Forelimb muscle (tissue), 1 donor: ENCODE measurements at regions not wholly inside any gene's neighbourhood (a gene's known extent, or its start where the extent isn't known, plus 50 kb on each side); places are given as distances from the start of the nearest gene placed in this dataset.

ENCODE experiments used
- DNase-seq: peaks from one replicate; pipeline ENCODE4 v3.0.0-alpha.2; 2013; ENCODE audit warnings: low read depth

DNA sequence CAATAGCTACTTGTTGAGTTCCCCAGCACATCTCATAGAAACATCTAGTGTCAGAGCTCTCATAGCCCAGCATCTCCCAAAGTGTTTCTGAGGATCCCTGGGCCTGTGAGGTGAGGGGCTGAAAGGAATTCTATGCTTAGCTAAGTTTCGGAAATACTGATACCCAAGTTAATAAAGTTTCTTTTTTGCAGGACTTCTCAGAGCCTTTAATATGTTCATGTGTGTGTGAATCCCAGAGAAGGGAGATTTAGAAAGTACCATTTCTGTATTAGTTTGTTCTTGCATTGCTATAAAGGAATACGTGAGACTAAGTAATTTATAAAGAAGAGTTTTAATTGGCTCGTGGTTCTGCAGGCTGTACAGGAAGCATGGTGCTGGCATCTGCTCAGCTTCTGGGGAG lies 211.2 kb downstream of the TSN start:
- no peak for DNase-seq

DNA sequence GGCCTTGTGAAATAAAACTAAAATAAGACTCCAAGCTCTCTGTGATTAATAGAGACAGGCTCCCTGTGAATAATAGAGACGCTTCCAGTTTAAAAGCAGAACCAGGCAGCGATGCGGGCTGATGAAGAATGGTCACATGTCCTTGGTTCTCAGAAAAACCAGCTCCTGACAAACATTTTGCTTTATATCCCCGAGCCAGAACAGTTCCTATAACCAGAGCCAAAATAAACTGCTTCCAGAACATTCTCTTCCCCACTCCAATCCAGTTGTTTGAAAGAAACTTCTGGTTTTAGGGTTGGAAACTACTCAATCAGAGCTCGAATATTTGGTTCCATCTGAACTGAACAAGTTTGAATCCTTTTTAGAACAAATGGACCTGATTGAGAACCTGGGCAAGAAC lies 213.7 kb downstream of the TSN start:
- peak; percentile 38 for DNase-seq

DNA sequence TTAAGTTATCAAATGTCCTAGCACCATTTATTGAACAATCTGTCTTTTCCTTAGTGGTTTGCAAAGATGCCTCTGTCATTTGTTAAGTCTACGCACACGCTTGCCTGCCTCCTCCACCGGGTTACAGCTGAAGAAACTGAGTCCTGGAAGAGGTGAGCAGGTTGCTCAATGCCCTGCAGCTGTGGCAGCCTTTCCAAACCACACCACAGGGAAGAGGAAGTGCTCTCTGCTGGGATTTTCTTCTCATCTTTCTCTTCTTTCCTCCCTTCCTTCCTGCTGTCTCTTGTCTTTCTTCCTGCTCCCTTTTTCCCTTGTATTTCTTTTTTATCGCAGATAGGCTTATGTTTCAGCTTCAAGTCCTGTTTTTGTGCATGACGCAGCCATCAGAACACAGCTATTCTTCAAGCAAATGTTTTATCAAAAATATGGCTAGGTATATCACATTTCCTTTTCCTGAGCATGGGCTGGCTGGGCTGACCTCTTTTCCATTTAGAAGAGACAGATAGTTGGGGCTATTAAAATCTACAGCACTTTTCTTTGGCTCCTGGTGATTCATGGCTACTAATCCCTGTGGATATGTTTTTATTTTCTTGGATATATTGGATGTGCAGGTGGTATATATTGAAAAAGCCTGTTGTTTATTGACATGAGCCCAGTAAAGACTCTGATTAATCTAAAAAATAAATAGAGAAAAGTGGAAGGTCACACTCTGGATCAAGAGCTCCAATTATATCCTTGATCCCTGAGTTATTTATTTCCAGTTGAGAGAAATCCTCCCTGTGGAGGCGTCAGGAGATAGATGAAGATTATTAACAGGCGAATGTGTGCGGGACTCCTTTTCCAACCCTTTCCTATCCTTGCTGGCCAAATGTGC lies 214.6 kb downstream of the TSN start:
- DNase-seq = no peak

DNA sequence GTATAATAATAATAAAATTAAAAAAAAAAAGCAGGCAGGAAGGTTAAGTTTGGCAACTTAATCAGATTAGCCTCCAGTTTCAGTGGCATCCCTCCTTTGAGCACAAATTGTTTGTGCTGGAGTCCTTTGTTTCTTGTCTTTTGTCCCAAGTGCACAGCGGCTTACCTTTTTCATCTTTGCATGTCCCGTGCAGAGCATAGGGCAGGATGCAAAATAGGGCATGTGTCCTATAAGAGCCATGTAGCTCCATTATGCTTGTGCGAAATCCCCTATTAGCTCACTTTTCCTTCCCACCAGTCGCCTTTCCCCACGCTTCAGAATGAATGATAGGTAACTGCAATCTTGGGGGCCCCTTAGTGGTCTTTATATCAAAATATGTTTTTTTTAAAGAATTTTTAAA lies 216.8 kb downstream of the TSN start:
- DNase-seq = no peak

DNA sequence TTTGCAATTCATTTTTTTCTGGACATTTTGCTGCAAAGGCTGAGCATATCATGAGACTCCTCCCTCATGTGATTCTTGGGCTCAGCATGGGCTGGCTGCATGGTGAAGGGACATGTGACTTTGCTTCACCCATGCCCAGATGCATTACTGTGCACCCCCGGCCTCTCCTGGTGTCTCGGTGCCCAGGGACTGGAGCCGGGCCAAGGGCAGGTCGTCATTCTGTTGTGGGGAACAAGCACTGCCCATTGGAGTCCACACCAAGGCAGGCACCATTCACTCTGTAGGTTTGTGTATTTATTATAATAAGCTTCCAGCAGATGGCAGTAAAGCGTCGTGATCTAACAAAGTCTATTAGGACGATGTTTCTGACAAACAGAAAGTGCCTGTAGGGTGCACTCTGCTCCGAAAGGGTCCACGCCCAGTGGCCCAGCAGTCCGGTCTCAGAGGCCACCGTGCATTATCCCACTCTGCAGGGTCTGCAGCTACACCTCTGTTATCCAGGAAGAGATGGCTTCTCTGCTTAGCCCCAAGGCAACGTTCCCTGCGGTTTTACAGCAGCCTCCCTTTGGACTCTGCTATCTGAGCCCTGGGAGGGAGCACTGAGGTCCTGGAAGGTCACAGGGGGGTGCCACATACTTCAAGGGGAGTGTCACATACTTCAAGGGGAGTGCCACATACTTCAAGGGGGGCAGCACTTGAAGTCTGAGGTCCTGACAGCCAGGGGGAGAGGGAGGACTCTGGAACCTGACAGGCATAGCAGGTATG lies 219.6 kb downstream of the TSN start:
- peak; percentile 83 for DNase-seq

DNA sequence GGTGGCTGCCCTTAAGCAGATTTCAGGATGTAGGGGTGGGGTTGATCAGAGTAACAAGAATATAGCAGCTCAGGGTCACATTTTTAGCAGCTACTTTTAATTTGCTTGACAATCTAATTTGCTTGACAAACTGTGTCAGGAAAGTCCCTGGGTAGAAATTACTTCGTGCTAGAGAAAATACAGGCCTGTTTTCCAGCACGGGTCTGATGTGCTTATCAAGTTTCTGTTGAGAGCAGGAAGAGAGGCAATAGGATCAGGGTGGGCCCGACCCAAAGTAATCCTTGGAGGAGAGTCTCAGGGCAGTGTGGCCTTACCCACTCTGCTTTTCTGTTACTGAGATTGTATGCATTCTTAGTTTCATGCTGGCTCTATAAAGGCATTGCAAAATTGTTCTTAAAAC lies 221.5 kb downstream of the TSN start:
- no peak for DNase-seq

DNA sequence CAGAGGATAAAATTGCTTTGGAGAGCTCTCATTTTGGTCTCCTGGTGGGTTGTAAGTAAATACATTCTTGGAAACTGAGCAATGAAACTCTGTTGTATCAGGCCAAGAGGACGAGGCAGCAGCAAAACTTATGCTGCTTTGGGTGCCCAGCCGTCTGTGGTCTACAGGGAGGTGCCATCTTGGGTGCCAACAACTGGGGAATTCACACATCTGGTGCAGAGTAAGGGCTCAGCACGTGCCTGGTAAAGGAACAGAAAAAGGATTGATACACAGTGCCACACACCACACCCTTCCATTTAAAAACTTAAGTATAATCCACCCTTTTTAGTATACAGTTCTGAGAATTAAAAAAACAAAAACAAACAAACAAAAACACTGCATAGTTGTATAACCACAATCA lies 221.9 kb downstream of the TSN start:
- no peak for DNase-seq

DNA sequence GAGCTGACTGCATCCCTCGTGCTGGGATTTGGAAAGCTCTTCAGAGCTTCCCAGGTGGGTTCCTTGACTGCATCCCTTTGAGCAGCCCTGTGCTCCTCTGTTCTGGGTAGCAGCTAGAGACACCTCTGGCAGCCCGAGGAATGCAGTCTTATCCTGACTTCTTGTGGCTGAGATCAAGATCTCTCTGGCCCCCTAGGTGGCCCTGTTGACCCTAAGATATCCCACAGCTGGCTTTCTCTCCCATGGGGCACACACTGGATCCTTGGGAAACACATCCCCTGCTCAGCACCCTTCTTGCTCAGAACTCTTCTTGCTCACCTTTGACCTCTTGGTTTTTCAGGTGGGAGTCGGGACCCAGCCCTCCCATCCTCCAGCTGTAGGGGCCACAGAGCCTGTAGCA lies 237.2 kb downstream of the TSN start:
- no peak for DNase-seq

DNA sequence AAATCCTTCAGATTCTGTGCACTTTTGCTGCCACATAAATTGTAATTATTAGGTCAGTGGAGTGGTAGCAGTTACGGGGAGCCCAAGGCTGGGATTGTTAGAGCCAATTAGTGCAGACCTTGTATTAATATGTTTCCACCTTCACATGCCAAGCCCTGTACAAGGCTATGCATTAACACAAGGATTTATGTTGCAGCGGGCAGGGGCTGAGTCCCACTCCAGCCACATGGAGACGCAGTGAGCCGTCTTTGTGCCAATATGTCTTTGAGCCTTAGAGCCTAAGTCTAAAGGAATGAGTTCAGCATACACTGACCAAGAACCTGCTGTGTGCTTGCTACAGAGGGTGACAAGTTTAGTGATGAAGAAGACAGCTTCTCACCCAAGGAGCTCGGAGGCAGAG lies 238.2 kb downstream of the TSN start:
- DNase-seq = no peak

DNA sequence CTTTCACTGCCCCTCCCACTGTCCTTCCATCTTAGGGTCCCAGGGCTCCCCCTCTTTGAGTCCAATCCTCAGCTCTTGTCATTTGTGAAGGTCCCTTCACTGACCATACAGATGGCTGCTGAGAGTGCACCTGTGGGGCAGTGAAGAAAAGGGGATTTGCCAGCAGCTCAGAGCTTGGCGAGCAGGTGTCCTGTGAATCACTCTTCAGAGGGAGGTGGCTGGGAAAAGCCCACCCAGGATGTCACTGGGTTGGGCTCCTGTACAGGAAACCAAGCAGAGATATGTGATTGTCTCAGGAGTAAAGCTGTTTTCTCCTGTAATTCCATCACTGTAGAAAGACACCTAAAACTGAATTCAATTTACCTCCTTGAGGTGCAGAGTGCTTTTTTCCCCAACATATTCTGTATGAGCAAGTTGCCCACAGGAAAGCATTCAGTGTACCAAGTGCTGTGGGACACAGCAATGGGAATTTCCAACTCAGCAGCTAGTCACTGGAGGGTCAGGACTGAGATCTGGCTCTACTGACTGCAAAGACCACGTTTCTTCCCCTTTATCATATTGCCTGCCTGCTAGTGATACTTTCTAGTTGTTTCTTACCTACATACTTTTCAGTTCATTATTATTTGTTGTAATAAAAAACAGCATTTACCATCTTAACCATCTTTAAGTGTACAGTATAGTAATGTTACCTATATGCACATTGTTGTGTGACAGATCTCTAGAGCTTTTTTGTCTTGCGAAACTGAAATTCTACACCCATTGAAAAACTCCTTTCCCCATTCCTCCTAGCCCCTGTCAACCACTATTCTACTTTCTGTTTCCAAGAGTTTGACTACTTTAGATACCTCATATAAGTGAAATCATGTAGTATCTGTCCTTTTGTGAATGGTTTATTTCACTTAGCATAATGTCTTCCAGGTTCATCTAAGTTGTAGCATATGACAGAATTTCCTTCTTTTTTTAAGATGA lies 239.1 kb downstream of the TSN start:
- no peak for DNase-seq

DNA sequence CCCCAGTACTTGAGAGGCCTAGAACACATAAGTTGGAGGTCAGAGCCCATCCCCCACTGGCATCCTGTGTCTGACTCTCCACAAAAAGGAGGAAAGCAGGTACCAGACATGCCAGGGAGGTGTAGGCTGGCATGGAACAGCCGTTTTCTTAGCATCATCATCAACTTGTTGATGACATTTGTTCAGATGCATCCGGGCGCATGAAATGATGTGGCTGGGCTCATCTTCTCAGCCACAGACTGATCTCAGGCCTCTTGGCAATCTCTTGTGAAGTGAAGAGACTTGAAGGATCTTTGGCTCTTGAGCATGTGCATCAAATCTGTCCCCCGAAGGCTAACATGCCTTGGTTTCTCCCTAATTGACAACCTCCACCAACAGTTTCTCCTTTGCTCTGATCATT lies 243.3 kb downstream of the TSN start:
- no peak for DNase-seq

DNA sequence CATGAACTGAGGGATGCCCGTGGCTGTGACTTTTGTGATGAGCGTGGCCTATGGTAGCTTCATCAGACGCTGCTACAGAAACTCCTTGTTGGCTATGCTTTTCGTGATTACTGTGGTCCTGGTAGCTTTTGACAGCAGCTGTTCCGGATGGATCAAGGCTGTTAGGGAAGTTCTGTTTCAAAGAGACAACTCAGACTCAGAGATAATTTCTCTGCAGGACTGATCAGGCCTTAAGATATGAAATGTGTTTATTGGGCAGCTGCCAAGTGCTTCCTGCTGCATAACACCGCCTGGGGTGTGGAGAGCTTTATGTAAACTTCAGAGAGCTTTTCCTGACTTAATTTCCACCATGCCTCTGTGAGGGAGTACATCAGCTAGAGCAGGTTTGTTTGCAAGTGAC lies 243.8 kb downstream of the TSN start:
- no peak for DNase-seq

DNA sequence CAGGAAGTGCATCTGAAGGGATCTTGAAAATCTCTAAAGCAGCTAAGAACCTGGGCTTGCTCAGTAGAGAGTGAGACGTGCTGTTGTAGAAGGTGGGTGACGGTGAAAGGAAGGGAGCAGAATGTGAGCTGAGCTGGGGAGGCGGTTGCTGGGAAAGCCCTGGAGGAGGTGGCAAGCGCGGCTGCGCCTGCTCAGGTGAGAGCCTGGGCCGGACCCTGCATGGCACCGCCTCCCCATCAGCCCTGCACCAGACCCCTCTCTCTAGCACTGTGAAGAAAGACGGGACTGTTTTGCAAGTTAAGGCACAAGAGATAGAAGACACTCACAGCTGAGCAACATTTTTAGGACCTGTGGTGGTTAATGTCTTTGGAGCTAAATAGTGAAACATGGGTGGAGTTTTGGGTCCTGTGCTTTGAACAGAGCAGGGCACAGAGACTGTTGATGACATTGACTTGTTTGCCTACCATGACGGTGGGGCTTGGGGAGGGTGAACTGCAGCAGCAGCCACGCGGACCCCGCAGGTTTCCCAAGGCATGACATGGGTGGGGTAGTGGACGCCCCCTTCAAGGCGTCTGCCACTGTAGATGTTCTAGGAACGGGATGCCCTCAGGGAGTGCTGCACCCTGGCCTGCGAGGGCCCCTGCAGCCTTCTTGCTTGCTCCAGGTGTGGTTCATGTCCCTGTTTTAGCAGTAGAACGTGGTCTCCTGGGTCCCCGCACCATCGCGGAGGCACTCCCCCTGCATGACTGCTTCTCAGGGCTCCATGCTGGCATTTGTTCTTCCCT lies 245.3 kb downstream of the TSN start:
- DNase-seq = no peak

DNA sequence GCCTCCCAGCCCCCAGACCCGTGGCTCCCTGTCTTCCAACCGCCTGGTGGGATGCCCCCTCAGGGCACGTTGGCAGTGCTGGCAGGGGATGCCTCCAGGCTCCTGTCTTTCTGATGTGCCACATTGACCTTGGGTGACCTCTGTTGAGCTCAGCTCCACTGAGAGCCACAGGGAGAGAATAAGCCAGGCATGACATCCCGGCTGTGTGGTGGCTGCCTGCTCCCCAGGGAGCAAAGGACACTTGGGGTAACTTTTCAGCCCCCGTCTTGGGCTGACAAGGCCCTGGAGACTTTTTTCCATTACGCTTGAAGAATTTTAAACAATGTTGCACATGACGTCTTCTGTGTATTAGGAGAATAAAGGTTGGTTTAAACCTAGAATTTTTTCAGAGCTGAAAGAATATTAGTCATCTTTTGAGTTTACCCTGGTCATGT lies 246.0 kb downstream of the TSN start:
- no peak for DNase-seq

DNA sequence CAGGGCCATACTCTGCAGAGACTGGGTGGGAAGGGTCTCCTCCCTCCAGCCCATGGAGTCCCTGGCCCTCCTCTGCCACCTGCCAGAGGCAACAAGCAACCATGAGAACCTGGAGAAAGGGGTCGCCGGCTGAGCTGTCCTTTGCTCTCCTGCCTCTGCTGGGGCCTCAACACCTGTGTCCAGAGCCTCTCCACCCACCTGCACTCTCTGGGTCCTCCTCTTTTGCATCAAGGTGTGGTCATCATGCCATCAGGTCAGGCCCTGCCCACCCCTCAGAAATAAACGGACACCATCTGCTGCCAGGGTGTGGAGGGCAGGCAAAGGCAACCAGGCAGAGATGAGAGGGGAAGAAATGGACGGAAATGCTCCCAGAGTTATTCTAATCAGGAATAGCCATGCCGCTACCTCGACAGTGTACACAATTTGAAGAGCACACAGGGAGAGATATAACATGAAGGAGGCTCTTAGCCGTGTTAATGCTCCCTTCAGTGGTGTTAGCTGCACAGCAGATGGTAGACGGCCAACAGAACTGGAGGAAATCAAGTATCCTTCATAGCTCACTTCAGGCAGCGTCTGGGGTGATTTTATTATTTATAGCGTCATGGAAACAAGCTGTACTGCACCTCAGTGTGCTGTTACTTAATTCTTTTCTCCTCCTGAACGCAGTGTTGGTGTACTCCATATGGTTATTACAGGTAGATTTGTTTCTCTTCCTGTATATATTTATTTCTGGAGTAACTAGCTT lies 247.9 kb downstream of the TSN start:
- DNase-seq = no peak

DNA sequence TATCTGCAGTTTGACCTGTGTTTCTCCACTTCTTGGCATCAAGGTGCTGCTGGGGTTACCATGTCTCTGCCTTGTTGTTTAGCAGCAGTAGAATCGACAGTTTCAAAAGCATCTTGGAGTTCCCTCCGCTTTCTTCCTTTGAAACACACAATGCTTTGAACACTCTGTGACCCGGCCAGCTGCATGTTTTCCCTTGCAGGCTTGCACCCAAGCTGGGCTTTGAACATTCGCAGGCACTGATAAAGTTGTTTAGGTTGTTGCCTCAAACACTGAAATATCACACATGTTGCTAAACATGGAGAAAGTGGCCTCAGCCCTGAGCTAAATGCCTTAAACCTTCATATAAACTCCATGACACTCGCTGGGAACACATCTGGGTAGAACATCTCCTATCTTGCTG lies 251.7 kb downstream of the TSN start:
- no peak for DNase-seq

DNA sequence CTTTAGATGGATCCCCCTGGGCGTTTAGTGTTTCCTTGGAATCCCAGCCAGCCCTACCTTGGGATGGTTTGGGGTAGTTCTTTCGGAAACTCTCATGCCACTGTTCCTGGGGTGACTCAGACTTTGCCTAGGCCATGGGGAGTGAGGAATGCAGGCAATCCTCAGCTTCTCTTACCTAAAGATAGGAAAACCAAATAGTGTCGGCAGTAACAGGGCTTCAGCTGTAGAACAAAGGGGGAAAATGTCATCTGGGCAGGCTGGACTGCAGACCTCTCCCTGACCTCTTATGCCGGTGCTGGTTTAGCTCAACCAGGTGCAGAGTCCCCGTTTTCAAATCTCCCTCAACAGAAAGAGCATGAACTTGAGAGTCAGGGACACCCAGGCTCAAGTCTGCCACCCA lies 252.1 kb downstream of the TSN start:
- DNase-seq = no peak

DNA sequence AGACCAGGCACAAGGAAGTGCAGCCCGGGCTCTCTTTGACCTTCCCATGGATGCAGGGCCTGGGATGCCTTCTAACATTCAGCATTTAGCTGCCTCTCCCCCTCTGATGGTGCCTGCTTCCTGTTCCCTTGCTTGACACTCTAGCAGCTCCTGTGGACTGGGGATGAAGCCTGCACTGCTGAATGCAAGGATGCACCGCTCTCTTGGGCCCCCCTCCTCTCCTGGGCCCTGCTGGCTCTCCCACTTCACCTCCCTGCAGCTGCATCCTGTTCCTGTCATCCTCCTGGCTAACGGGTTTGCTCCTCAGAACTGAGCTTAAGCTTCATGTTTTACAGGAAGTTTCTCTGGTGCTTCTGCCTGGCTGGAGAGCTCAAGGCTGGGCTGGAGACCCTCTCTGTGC lies 254.1 kb downstream of the TSN start:
- DNase-seq = no peak

DNA sequence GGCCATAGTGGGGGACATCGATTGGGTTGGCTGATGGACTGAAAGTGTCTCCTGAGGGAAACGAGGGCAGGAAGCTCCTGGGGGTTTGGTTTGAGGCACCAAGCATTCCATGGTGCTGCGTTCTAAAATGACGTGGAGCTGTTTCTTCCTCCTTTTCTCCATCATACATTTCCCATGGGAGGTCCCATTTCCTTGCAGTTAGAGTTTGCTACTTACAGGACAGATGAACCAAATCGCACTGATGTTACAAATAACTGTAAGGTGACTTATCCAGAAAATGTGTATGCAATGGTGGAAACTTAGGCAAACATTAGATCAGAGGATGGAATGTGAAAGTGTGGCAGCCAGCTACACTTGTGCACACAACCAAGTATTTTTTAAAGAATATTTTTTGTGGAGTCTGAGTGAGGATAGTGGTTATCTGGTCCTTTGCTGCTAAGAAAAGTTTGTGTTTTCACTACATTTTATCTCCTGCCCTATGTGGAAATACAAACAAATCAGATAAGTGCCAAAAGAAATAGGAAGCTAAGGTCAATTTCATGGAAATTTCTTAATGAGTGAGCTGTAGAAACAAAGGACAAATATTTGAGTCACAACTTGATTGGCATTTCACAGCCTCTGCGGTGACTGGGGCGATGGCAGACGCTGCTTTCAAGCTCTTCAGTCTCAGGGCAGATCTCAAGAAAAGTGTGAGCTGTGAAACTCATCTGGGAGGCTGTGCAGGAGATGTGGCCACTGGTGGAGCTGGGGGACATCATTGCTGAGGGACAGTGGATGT lies 256.2 kb downstream of the TSN start:
- no peak for DNase-seq

DNA sequence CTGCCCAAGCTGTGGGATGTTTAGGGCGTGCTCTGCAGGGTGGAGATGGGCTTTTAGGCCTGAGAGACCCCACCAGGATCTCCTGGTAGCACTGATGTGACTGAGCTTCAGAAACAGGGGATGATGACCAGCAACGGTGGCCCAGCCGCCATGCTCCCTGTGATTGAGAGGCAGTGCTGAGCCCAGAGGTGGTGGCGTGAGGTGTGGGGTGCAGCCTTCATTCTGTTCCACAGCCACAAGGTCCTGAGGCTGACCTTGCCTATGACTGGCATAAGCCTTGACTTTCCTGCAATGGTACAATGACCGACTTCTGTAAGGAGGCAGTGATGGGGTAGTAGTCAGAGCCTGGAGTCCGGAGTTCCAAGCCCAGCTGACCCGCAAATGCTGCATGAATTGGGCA lies 263.3 kb downstream of the TSN start:
- DNase-seq = no peak
